SK-N-MC (cell line): ENCODE measurements at regions not wholly inside any gene's neighbourhood (a gene's known extent, or its start where the extent isn't known, plus 50 kb on each side); places are given as distances from the start of the nearest gene placed in this dataset.
"Not testable (repeated sequence)": the region's sequence is repeated elsewhere in the genome, so short reads cannot be mapped to it uniquely, and the experiment has no call there.

Experiments
- DNase-seq: peaks from one replicate; pipeline ENCODE4 v3.0.0-alpha.2; 2011; ENCODE audit warnings: low read depth, low spot score
- H3K27ac ChIP-seq: fragments of 200-600 bp; sonication (generic); 2 replicates; pipeline ENCODE4 v1.5.1; 2016; ENCODE audit warnings: mixed run types
- H3K36me3 ChIP-seq: fragments of 200-600 bp; sonication (generic); 2 replicates; pipeline ENCODE4 v1.6.1; 2017; ENCODE audit warnings: antibody characterized with exemption, low read length, mixed read lengths; ENCODE audit not compliant: insufficient read depth
- H3K4me3 ChIP-seq: fragments of 200-600 bp; sonication (generic); 2 replicates; pipeline ENCODE4 v1.5.1; 2016
- H3K9ac ChIP-seq: fragments of 200-600 bp; sonication (generic); 2 replicates; pipeline ENCODE4 v1.8.0; 2017; ENCODE audit warnings: mixed run types, mixed read lengths; ENCODE audit not compliant: insufficient read length
- H3K9me3 ChIP-seq: fragments of 200-600 bp; sonication (generic); 2 replicates; pipeline ENCODE4 v1.6.1; 2017; ENCODE audit warnings: low read depth, mild to moderate bottlenecking, antibody characterized with exemption, low read length, moderate library complexity, mixed read lengths
- EZH2 ChIP-seq: fragments of 200-600 bp; sonication (generic); IDR thresholded peaks from one replicate; pipeline ENCODE4 v1.6.1; 2017; ENCODE audit warnings: antibody characterized with exemption
- FOXP2 ChIP-seq: optimal IDR thresholded peaks from 2 replicates; pipeline ENCODE3; 2011; ENCODE audit warnings: mild to moderate bottlenecking, moderate library complexity; ENCODE audit not compliant: insufficient read depth; ENCODE audit errors: extremely low read length, control extremely low read depth
- POLR2AphosphoS5 ChIP-seq: IDR thresholded peaks from 2 replicates; pipeline ENCODE4 v1.6.1; 2012; ENCODE audit warnings: mild to moderate bottlenecking, low read depth, low read length, borderline replicate concordance

GRCh38 chr21:18023157-18023556 lies 204.0 kb upstream of the C21orf91 start:
- Histone ChIP-seq H3K36me3 (no peaks in the 10 kb centered on the region), H3K9me3 (no peaks in the 10 kb centered on the region), H3K9ac (no peak overlapping the region), H3K27ac (no peak overlapping the region), H3K4me3 (no peak overlapping the region)
- no peak for DNase-seq
- no peak for TF ChIP-seq EZH2
- no peak for TF ChIP-seq FOXP2
- TF ChIP-seq POLR2AphosphoS5 = no peak

GRCh38 chr21:18007121-18007520 lies 188.0 kb upstream of the C21orf91 start:
- H3K9me3 ChIP-seq = no peaks in the 10 kb centered on the region
- peak; percentile 24 for DNase-seq
- H3K36me3 ChIP-seq = no peaks in the 10 kb centered on the region
- TF ChIP-seq FOXP2 = no peak
- no peak for TF ChIP-seq POLR2AphosphoS5
- no peak for TF ChIP-seq EZH2
- no peak overlapping the region for H3K9ac ChIP-seq
- H3K27ac ChIP-seq = no peak overlapping the region
- H3K4me3 ChIP-seq = no peak overlapping the region

GRCh38 chr21:18006691-18007090 lies 187.5 kb upstream of the C21orf91 start:
- no peaks in the 10 kb centered on the region for H3K36me3 ChIP-seq
- no peak for DNase-seq
- TF ChIP-seq FOXP2 (no peak), EZH2 (no peak), POLR2AphosphoS5 (no peak)
- H3K9ac ChIP-seq = no peak overlapping the region
- H3K27ac ChIP-seq = 0 out of 2 replicates have a peak overlapping the region, but pooled peaks have one; percentile 20
- no peak overlapping the region for H3K4me3 ChIP-seq
- no peaks in the 10 kb centered on the region for H3K9me3 ChIP-seq

- no peaks in the 10 kb centered on the region for H3K36me3 ChIP-seq
- H3K27ac ChIP-seq = no peak overlapping the region
- H3K9ac ChIP-seq = no peak overlapping the region
- no peaks in the 10 kb centered on the region for H3K9me3 ChIP-seq
- H3K4me3 ChIP-seq = no peak overlapping the region
- no peak for DNase-seq
- TF ChIP-seq FOXP2 (no peak), POLR2AphosphoS5 (no peak)
Measured at GRCh38 chr21:18002393-18002792, 183.2 kb upstream of the C21orf91 start.

GRCh38 chr21:18000981-18001686 lies 182.0 kb upstream of the C21orf91 start:
- TF ChIP-seq POLR2AphosphoS5 = no peak
- Histone ChIP-seq H3K36me3 (no peaks in the 10 kb centered on the region), H3K9ac (no peak overlapping the region), H3K9me3 (no peaks in the 10 kb centered on the region), H3K4me3 (no peak overlapping the region), H3K27ac (no peak overlapping the region)
- no peak for DNase-seq

- H3K27ac ChIP-seq, H3K9me3 ChIP-seq, H3K36me3 ChIP-seq, H3K4me3 ChIP-seq, DNase-seq, H3K9ac ChIP-seq: not testable (repeated sequence)
Measured at GRCh38 chr21:17998599-17998998, 179.4 kb upstream of the C21orf91 start.

- no peak overlapping the region for H3K27ac ChIP-seq
- TF ChIP-seq POLR2AphosphoS5 (no peak), FOXP2 (no peak), EZH2 (no peak)
- DNase-seq = no peak
- no peaks in the 10 kb centered on the region for H3K36me3 ChIP-seq
- H3K4me3 ChIP-seq = no peak overlapping the region
- peaks cover 5% of the 10 kb centered on the region; the same call in 1 of the 2 replicates for H3K9me3 ChIP-seq
- H3K9ac ChIP-seq = no peak overlapping the region
Measured at GRCh38 chr21:17989780-17990179, 170.6 kb upstream of the C21orf91 start.

GRCh38 chr21:17988102-17988437 lies 168.9 kb upstream of the C21orf91 start:
- Histone ChIP-seq H3K27ac (no peak overlapping the region), H3K9me3 (peaks cover 5% of the 10 kb centered on the region; the same call in 1 of the 2 replicates), H3K36me3 (no peaks in the 10 kb centered on the region), H3K9ac (no peak overlapping the region), H3K4me3 (no peak overlapping the region)
- no peak for DNase-seq
- no peak for TF ChIP-seq EZH2
- TF ChIP-seq POLR2AphosphoS5 = no peak
- TF ChIP-seq FOXP2 = no peak

- no peak for TF ChIP-seq EZH2
- no peak for TF ChIP-seq POLR2AphosphoS5
- no peak for TF ChIP-seq FOXP2
Measured at GRCh38 chr21:17987382-17988101, 168.4 kb upstream of the C21orf91 start.

More at GRCh38 chr21:17987382-17988101, 168.4 kb upstream of the C21orf91 start:
- no peak overlapping the region for H3K9ac ChIP-seq
- H3K36me3 ChIP-seq = no peaks in the 10 kb centered on the region
- H3K9me3 ChIP-seq = peaks cover 5% of the 10 kb centered on the region; the same call in 1 of the 2 replicates
- no peak for DNase-seq
- H3K4me3 ChIP-seq = no peak overlapping the region
- H3K27ac ChIP-seq = no peak overlapping the region
